ENCODE measurements at regions not wholly inside any gene's neighbourhood (a gene's known extent, or its start where the extent isn't known, plus 50 kb on each side); places are given as distances from the start of the nearest gene placed in this dataset.

DNA sequence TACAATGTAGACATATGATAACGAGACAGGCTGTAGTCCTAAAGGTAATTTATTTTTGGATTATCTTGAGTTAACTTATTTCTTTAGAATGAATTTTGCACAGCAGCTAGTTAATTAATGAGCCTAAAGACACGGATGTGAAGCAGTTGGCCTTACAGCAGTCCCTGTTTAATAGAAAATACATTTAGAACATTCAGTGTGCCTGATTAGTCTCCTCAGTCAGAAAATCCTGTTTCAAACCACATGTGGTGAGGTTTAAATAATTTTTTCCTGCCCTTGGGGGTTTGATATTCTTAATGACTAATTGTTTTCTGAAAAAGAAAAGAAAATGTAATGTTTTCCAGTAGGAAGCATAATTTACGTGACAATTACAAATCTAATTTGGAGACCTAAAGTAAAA, 494.2 kb upstream of the CDH8 start:
- H3K27ac ChIP-seq (ENCODE audit: low read length): no peak overlapping the region
- no peak overlapping the region for H2AFZ ChIP-seq (ENCODE audit: low read depth, low read length)
- no peak overlapping the region for H3K9ac ChIP-seq (ENCODE audit: low read length)
- no peaks in the 10 kb centered on the region for H3K9me2 ChIP-seq (ENCODE audit: insufficient read depth, low read length)
- no peak overlapping the region for H3K4me3 ChIP-seq (ENCODE audit: low read length)
- no peaks in the 10 kb centered on the region for H4K20me1 ChIP-seq (ENCODE audit: insufficient read depth)
- H3K4me2 ChIP-seq (ENCODE audit: low read length): no peak overlapping the region
- TF ChIP-seq POLR2AphosphoS5 (IDR thresholded peaks at IDR 0.05): no peak
- no peak for TF ChIP-seq EZH2 (IDR thresholded peaks at IDR 0.05; ENCODE audit: borderline replicate concordance, insufficient read depth, low read length, poor library complexity, severe bottlenecking)
- TF ChIP-seq RAD21 (conservative IDR thresholded peaks at IDR 0.05): no peak
- TF ChIP-seq MXI1 (conservative IDR thresholded peaks at IDR 0.05; ENCODE audit: poor library complexity, severe bottlenecking): no peak
- TF ChIP-seq, protein P1, sequence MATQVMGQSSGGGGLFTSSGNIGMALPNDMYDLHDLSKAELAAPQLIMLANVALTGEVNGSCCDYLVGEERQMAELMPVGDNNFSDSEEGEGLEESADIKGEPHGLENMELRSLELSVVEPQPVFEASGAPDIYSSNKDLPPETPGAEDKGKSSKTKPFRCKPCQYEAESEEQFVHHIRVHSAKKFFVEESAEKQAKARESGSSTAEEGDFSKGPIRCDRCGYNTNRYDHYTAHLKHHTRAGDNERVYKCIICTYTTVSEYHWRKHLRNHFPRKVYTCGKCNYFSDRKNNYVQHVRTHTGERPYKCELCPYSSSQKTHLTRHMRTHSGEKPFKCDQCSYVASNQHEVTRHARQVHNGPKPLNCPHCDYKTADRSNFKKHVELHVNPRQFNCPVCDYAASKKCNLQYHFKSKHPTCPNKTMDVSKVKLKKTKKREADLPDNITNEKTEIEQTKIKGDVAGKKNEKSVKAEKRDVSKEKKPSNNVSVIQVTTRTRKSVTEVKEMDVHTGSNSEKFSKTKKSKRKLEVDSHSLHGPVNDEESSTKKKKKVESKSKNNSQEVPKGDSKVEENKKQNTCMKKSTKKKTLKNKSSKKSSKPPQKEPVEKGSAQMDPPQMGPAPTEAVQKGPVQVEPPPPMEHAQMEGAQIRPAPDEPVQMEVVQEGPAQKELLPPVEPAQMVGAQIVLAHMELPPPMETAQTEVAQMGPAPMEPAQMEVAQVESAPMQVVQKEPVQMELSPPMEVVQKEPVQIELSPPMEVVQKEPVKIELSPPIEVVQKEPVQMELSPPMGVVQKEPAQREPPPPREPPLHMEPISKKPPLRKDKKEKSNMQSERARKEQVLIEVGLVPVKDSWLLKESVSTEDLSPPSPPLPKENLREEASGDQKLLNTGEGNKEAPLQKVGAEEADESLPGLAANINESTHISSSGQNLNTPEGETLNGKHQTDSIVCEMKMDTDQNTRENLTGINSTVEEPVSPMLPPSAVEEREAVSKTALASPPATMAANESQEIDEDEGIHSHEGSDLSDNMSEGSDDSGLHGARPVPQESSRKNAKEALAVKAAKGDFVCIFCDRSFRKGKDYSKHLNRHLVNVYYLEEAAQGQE (IDR thresholded peaks at IDR 0.05; ENCODE audit: borderline replicate concordance): no peak
- TF ChIP-seq SMC3 (conservative IDR thresholded peaks at IDR 0.05; ENCODE audit: poor library complexity): no peak
- TF ChIP-seq EP300 (conservative IDR thresholded peaks at IDR 0.05; ENCODE audit: poor library complexity, severe bottlenecking): no peak
- no peaks in the 10 kb centered on the region for H3K36me3 ChIP-seq (ENCODE audit: insufficient read depth, low read length)
- H3K79me2 ChIP-seq (replicated peaks; ENCODE audit: insufficient read depth, low read length): no peaks in the 10 kb centered on the region
- no peaks in the 10 kb centered on the region for H3F3A ChIP-seq (ENCODE audit: insufficient read depth, low read length, poor library complexity, severe bottlenecking)
- H3K27me3 ChIP-seq (ENCODE audit: insufficient read depth, low read depth, low read length): no peaks in the 10 kb centered on the region
- no peaks in the 10 kb centered on the region for H3K9me3 ChIP-seq (ENCODE audit: low read length)

DNA sequence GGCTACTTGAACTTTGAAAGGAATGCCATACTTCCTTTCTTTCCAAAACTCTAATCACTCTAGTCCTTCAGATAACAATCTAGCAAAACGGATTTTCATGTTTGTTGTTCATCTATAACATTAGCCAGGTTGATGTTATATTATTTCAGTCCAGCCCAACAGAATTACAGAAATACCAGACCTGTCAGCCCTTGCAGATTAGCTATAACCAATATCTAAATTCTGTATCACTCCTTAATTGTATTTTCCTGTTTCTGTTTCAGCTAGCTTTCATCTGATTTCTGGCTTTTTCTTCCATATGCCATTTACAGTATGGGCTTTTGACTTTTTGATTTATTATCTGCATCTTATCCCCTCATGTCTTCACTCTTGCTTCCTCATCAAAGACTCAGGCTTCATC, 479.8 kb upstream of the CDH8 start:
- H3K4me2 ChIP-seq (ENCODE audit: low read length): no peak overlapping the region
- TF ChIP-seq RAD21 (conservative IDR thresholded peaks at IDR 0.05) (no peak), TAF1 (IDR thresholded peaks at IDR 0.05; ENCODE audit: low read depth) (no peak), POLR2AphosphoS5 (IDR thresholded peaks at IDR 0.05) (no peak), EP300 (conservative IDR thresholded peaks at IDR 0.05; ENCODE audit: poor library complexity, severe bottlenecking) (no peak)
- no peaks in the 10 kb centered on the region for H3F3A ChIP-seq (ENCODE audit: insufficient read depth, low read length, poor library complexity, severe bottlenecking)

DNA sequence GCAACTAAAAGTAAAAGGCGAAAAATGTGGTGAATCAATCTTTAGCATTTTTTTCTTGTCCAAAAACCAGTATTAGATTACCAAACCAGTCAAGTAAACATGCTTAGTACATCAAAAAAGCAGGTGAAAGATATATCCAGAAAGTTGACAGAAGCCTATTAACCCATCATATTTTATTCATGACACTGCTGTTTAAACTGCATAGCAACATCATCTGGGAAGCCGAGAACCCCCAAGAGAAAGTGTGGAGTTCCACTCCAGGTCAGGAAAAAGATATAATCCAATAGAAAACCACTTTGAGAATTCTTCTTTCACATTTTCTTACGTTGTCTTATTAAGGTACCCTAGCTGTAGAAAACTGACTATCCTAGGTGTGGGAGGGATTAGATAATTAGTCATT, 466.8 kb upstream of the CDH8 start:
- Histone ChIP-seq H3K4me3 (ENCODE audit: low read length) (no peak overlapping the region), H3K9me3 (ENCODE audit: low read length) (no peaks in the 10 kb centered on the region), H3K9ac (ENCODE audit: low read length) (no peak overlapping the region), H3K79me2 (replicated peaks; ENCODE audit: insufficient read depth, low read length) (no peaks in the 10 kb centered on the region), H3K4me2 (ENCODE audit: low read length) (no peak overlapping the region), H2AFZ (ENCODE audit: low read depth, low read length) (no peak overlapping the region), H4K20me1 (ENCODE audit: insufficient read depth) (no peaks in the 10 kb centered on the region), H3F3A (ENCODE audit: insufficient read depth, low read length, poor library complexity, severe bottlenecking) (no peaks in the 10 kb centered on the region), H3K27me3 (ENCODE audit: insufficient read depth, low read depth, low read length) (no peaks in the 10 kb centered on the region), H3K36me3 (ENCODE audit: insufficient read depth, low read length) (no peaks in the 10 kb centered on the region), H3K9me2 (ENCODE audit: insufficient read depth, low read length) (no peaks in the 10 kb centered on the region), H3K27ac (ENCODE audit: low read length) (peak overlapping the region; percentile 16)
- TF ChIP-seq, protein P2, sequence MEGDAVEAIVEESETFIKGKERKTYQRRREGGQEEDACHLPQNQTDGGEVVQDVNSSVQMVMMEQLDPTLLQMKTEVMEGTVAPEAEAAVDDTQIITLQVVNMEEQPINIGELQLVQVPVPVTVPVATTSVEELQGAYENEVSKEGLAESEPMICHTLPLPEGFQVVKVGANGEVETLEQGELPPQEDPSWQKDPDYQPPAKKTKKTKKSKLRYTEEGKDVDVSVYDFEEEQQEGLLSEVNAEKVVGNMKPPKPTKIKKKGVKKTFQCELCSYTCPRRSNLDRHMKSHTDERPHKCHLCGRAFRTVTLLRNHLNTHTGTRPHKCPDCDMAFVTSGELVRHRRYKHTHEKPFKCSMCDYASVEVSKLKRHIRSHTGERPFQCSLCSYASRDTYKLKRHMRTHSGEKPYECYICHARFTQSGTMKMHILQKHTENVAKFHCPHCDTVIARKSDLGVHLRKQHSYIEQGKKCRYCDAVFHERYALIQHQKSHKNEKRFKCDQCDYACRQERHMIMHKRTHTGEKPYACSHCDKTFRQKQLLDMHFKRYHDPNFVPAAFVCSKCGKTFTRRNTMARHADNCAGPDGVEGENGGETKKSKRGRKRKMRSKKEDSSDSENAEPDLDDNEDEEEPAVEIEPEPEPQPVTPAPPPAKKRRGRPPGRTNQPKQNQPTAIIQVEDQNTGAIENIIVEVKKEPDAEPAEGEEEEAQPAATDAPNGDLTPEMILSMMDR (IDR thresholded peaks at IDR 0.05; ENCODE audit: poor library complexity, severe bottlenecking): no peak
- peak; percentile 84 for TF ChIP-seq EP300 (conservative IDR thresholded peaks at IDR 0.05; ENCODE audit: poor library complexity, severe bottlenecking)
- TF ChIP-seq RAD21 (conservative IDR thresholded peaks at IDR 0.05): no peak
- TF ChIP-seq, protein P1 (IDR thresholded peaks at IDR 0.05; ENCODE audit: borderline replicate concordance): peak; percentile 72
- TF ChIP-seq EZH2 (IDR thresholded peaks at IDR 0.05; ENCODE audit: borderline replicate concordance, insufficient read depth, low read length, poor library complexity, severe bottlenecking): no peak
- TF ChIP-seq TAF1 (IDR thresholded peaks at IDR 0.05; ENCODE audit: low read depth): no peak
- TF ChIP-seq SMC3 (conservative IDR thresholded peaks at IDR 0.05; ENCODE audit: poor library complexity): no peak
- no peak for TF ChIP-seq POLR2AphosphoS5 (IDR thresholded peaks at IDR 0.05)
- no peak for TF ChIP-seq MXI1 (conservative IDR thresholded peaks at IDR 0.05; ENCODE audit: poor library complexity, severe bottlenecking)

More for the DNA sequence above, 479.8 kb upstream of the CDH8 start:
- Histone ChIP-seq H3K27me3 (ENCODE audit: insufficient read depth, low read depth, low read length) (no peaks in the 10 kb centered on the region), H3K9me2 (ENCODE audit: insufficient read depth, low read length) (no peaks in the 10 kb centered on the region), H3K9ac (ENCODE audit: low read length) (no peak overlapping the region), H3K79me2 (replicated peaks; ENCODE audit: insufficient read depth, low read length) (no peaks in the 10 kb centered on the region), H4K20me1 (ENCODE audit: insufficient read depth) (no peaks in the 10 kb centered on the region), H3K4me3 (ENCODE audit: low read length) (no peak overlapping the region), H2AFZ (ENCODE audit: low read depth, low read length) (no peak overlapping the region), H3K36me3 (ENCODE audit: insufficient read depth, low read length) (no peaks in the 10 kb centered on the region), H3K27ac (ENCODE audit: low read length) (no peak overlapping the region), H3K9me3 (ENCODE audit: low read length) (no peaks in the 10 kb centered on the region)
